Colonic mucosa (tissue), 4 donors: ENCODE measurements at regions not wholly inside any gene's neighbourhood (a gene's known extent, or its start where the extent isn't known, plus 50 kb on each side); places are given as distances from the start of the nearest gene placed in this dataset.

Experiments used
- DNase-seq: peaks from one replicate; pipeline ENCODE4 v3.0.0-alpha.2; 2020
- H3K27ac ChIP-seq: fragments of 200-600 bp; one replicate; pipeline ENCODE4 v1.8.0; 2021
- H3K27me3 ChIP-seq: fragments of 200-600 bp; one replicate; pipeline ENCODE4 v1.8.0; 2021
- H3K36me3 ChIP-seq: fragments of 200-600 bp; one replicate; pipeline ENCODE4 v1.8.0; 2021
- H3K4me1 ChIP-seq: fragments of 200-600 bp; one replicate; pipeline ENCODE4 v1.8.0; 2021; ENCODE audit warnings: mild to moderate bottlenecking
- H3K4me3 ChIP-seq: fragments of 200-600 bp; one replicate; pipeline ENCODE4 v1.8.0; 2021
- H3K9ac ChIP-seq, 2 donors: one replicate each; pipeline ENCODE4 v1.7.0; 2013; ENCODE audit warnings: control low read depth in 2 of 2, low read depth in 2 of 2, low read length in 2 of 2
- H3K9me3 ChIP-seq: fragments of 200-600 bp; one replicate; pipeline ENCODE4 v1.8.0; 2021
- CTCF ChIP-seq: fragments of 200-600 bp; IDR thresholded peaks from one replicate; pipeline ENCODE4 v1.8.0; 2022; ENCODE audit warnings: antibody characterized with exemption, mild to moderate bottlenecking
- intact Hi-C: fragments of 100-400 bp; cut with DNase I; formaldehyde crosslinking; loops from one replicate; pipeline ENCODE4 v1.14.1; 2022
- donor health status: healthy.
- donor health status: DM: no; HTN: no; CAD: no.
- donor health status: DM: no; HTN: no; CAD: no.

DNA sequence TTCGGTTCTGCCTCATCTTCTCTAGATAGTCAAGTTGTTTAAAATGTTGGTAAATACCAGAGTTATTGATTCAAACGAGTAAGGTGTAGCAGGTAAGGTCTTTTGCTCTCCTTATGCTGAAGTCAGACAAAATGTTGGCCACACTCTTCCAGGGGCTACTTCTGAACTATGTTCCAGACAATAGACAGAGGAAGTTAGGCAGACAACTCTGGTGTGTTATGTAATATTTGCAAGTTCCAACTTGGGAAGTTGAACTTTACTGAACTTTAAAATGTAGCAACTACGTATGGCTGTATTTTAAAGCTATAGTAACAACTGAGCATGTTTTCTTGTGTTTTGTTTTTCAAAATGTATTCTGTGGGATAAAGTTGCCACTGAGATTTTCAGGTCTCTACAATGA, 125.7 kb upstream of the NEBL start:
- no peaks in the 10 kb centered on the region for H3K9me3 ChIP-seq
- DNase-seq = no peak
- intact Hi-C loops = no loop called here

GRCh38 chr10:21021843-21022594, 124.9 kb upstream of the NEBL start:
- Histone ChIP-seq H3K9ac (no peak overlapping the region), H3K4me1 (no peaks in the 10 kb centered on the region), H3K27me3 (no peaks in the 10 kb centered on the region), H3K27ac (no peak overlapping the region), H3K9me3 (no peaks in the 10 kb centered on the region), H3K36me3 (no peaks in the 10 kb centered on the region), H3K4me3 (no peak overlapping the region)
- intact Hi-C loops = no loop called here
- DNase-seq = no peak
- no peak for TF ChIP-seq CTCF

More for the DNA sequence above, 125.7 kb upstream of the NEBL start:
- Histone ChIP-seq H3K36me3 (no peaks in the 10 kb centered on the region), H3K4me1 (no peaks in the 10 kb centered on the region), H3K4me3 (no peak overlapping the region), H3K27me3 (no peaks in the 10 kb centered on the region), H3K27ac (no peak overlapping the region), H3K9ac (no peak overlapping the region)
- TF ChIP-seq CTCF = no peak

GRCh38 chr10:21021231-21021630, 124.1 kb upstream of the NEBL start:
- intact Hi-C loops = no loop called here
- H3K4me1 ChIP-seq = no peaks in the 10 kb centered on the region
- H3K27ac ChIP-seq = no peak overlapping the region
- no peaks in the 10 kb centered on the region for H3K36me3 ChIP-seq
- H3K27me3 ChIP-seq = no peaks in the 10 kb centered on the region
- H3K9me3 ChIP-seq = no peaks in the 10 kb centered on the region
- DNase-seq = no peak
- H3K9ac ChIP-seq = no peak overlapping the region
- H3K4me3 ChIP-seq = no peak overlapping the region
- TF ChIP-seq CTCF = no peak

DNA sequence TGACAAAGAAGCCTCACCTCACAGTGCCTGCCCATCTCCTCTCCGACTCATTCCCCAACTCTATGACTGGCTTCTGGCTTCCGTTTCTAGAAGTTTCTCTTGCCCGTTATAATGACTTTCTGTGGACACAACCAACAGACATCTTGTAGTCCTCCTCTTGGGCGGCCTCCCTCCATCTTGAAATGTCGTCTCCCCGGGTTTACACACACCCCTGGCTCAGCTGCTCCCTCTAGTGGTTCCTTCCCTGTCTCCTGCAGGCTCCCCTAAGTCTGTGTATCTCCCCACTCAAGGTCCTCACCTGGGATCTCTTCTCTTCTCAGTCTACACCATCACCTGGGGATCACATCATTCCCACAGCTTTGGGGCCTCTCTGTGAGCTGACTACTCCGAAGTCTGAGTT, 123.4 kb upstream of the NEBL start:
- TF ChIP-seq CTCF = peak; percentile 24
- DNase-seq = peak; percentile 50
- intact Hi-C loops = no loop called here

DNA sequence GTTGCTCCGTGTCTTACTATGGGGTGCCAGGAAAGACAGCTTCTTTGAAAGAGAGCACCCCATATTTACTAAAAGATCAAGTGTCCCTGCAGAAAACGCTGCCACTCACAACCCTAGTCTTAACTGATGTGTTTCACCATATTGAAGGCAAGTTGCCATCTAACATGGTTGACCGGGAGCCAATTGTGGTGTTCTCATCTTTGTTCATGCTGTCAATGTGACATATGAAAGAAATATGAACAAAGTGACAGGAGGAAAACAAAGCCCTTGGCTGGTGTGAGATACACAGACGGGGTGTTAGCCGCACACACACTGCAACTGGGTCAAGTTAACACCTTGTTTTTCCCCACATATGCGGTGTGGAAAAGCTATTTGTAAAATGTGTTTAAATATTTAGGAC, 122.3 kb upstream of the NEBL start:
- no peaks in the 10 kb centered on the region for H3K27me3 ChIP-seq
- H3K27ac ChIP-seq = no peak overlapping the region
- no peak for DNase-seq
- H3K36me3 ChIP-seq = no peaks in the 10 kb centered on the region
- H3K4me1 ChIP-seq = no peaks in the 10 kb centered on the region
- H3K4me3 ChIP-seq = no peak overlapping the region
- intact Hi-C loops = no loop called here
- no peak overlapping the region for H3K9ac ChIP-seq
- H3K9me3 ChIP-seq = no peaks in the 10 kb centered on the region
- no peak for TF ChIP-seq CTCF

More for the DNA sequence above, 123.4 kb upstream of the NEBL start:
- Histone ChIP-seq H3K27ac (no peak overlapping the region), H3K9me3 (no peaks in the 10 kb centered on the region), H3K27me3 (no peaks in the 10 kb centered on the region), H3K4me1 (no peaks in the 10 kb centered on the region), H3K9ac (no peak overlapping the region), H3K36me3 (no peaks in the 10 kb centered on the region), H3K4me3 (no peak overlapping the region)
